Mucosa of stomach (tissue), 1 donor: ENCODE measurements at regions not wholly inside any gene's neighbourhood (a gene's known extent, or its start where the extent isn't known, plus 50 kb on each side); places are given as distances from the start of the nearest gene placed in this dataset.
"Not testable (repeated sequence)": the region's sequence is repeated elsewhere in the genome, so short reads cannot be mapped to it uniquely, and the experiment has no call there.

Source experiments
- H3K27me3 ChIP-seq: one replicate; pipeline ENCODE4 v1.7.0; 2013; ENCODE audit warnings: mild to moderate bottlenecking, low read length; ENCODE audit not compliant: control insufficient read depth, insufficient read depth
- H3K36me3 ChIP-seq: one replicate; pipeline ENCODE4 v1.7.0; 2013; ENCODE audit warnings: low read length; ENCODE audit not compliant: control insufficient read depth, insufficient read depth
- H3K4me1 ChIP-seq: one replicate; pipeline ENCODE4 v1.7.0; 2013; ENCODE audit warnings: mild to moderate bottlenecking, low read length; ENCODE audit not compliant: control insufficient read depth, insufficient read depth
- H3K4me3 ChIP-seq: one replicate; pipeline ENCODE4 v1.7.0; 2013; ENCODE audit warnings: low read length
- H3K9ac ChIP-seq: one replicate; pipeline ENCODE4 v1.7.0; 2013; ENCODE audit warnings: mild to moderate bottlenecking, low read length, moderate library complexity
- H3K9me3 ChIP-seq: one replicate; pipeline ENCODE4 v1.7.0; 2013; ENCODE audit warnings: mild to moderate bottlenecking, low read length, moderate library complexity; ENCODE audit not compliant: control insufficient read depth
- donor health status: Pancreatic carcinoma.

- Histone ChIP-seq H3K4me3 (no peak overlapping the region), H3K9ac (no peak overlapping the region), H3K27me3 (peaks cover 3% of the 10 kb centered on the region), H3K36me3 (no peaks in the 10 kb centered on the region), H3K9me3 (no peaks in the 10 kb centered on the region), H3K4me1 (no peaks in the 10 kb centered on the region)
These were observed 137.2 kb upstream of the POU3F1 start for GRCh38 chr1:38183747-38184146.

DNA sequence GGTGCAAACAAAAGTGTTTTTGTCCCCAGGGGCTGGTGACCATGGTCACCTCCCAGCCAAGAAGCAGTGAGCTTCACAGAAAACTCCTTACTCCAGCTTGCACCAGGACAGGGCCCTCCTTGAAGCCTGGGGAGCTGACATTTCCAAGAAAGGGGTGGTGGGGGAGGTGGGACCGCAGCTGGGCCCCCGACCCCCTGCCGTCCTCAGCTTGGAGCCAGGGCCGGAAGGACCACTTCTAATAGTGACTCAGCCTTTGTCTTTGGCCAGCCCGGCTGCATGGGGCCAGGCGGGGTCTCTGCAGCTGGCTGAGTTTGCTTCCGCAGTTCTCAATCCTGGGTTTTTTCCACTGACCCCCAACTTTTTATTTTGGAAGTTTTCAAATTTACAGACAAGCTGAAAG, 136.5 kb upstream of the POU3F1 start:
- H3K9ac ChIP-seq = no peak overlapping the region

GRCh38 chr1:38180388-38180787, 133.8 kb upstream of the POU3F1 start:
- H3K9me3 ChIP-seq, H3K4me3 ChIP-seq, H3K4me1 ChIP-seq, H3K36me3 ChIP-seq, H3K9ac ChIP-seq, H3K27me3 ChIP-seq: not testable (repeated sequence)

More for the DNA sequence above, 136.5 kb upstream of the POU3F1 start:
- no peaks in the 10 kb centered on the region for H3K36me3 ChIP-seq
- no peaks in the 10 kb centered on the region for H3K9me3 ChIP-seq
- no peaks in the 10 kb centered on the region for H3K4me1 ChIP-seq
- no peak overlapping the region for H3K4me3 ChIP-seq
- peaks cover 3% of the 10 kb centered on the region for H3K27me3 ChIP-seq

DNA sequence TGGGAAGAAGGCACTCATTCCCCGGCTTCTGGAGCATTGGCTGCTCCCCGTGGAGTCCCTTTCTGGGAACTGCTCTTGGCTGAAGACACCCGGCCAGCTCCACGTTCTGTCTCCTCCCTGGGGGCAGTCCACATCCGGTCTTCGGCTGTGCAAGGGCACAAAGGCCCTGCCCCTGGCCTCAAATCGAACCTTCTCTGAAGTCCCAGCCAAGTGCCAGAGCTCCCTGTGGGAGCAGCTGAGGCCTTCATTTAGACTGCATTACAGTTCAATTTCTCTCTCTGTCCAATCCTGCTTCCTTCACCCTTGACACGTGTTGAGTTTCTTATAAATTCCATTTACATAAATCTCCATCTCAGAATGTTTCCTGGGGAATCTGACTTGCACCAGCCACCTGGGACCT, 132.9 kb upstream of the POU3F1 start:
- no peak overlapping the region for H3K4me3 ChIP-seq
- H3K27me3 ChIP-seq = peaks cover 9% of the 10 kb centered on the region
- no peak overlapping the region for H3K9ac ChIP-seq
- no peaks in the 10 kb centered on the region for H3K36me3 ChIP-seq
- no peaks in the 10 kb centered on the region for H3K9me3 ChIP-seq
- H3K4me1 ChIP-seq = no peaks in the 10 kb centered on the region

- Histone ChIP-seq H3K4me1 (no peaks in the 10 kb centered on the region), H3K9me3 (no peaks in the 10 kb centered on the region), H3K27me3 (peaks cover 9% of the 10 kb centered on the region), H3K4me3 (no peak overlapping the region), H3K36me3 (no peaks in the 10 kb centered on the region), H3K9ac (no peak overlapping the region)
These were observed 131.6 kb upstream of the POU3F1 start for GRCh38 chr1:38178216-38178615.

DNA sequence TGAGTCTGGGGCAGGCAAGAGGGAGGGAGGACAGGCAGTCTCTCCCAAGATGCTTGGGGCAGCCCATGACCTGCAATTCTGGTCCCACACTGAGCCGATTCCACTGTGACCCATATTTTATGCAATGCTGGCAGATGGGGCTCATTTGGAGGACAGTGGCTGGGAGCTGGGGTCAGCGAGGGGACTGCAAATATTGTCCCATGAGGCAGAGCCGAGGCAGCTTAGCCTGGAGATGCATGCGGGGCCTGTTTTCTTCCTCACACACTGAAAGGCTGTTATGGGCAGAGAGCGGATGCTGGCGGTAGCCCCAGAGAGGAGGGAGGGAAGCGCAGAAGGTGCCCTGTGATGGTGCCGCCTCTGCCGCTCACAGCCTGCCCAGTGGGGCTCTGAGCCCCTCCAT, 128.5 kb upstream of the POU3F1 start:
- no peaks in the 10 kb centered on the region for H3K36me3 ChIP-seq
- H3K9me3 ChIP-seq = no peaks in the 10 kb centered on the region
- H3K27me3 ChIP-seq = peaks cover 6% of the 10 kb centered on the region
- no peak overlapping the region for H3K4me3 ChIP-seq
- no peak overlapping the region for H3K9ac ChIP-seq
- H3K4me1 ChIP-seq = no peaks in the 10 kb centered on the region

DNA sequence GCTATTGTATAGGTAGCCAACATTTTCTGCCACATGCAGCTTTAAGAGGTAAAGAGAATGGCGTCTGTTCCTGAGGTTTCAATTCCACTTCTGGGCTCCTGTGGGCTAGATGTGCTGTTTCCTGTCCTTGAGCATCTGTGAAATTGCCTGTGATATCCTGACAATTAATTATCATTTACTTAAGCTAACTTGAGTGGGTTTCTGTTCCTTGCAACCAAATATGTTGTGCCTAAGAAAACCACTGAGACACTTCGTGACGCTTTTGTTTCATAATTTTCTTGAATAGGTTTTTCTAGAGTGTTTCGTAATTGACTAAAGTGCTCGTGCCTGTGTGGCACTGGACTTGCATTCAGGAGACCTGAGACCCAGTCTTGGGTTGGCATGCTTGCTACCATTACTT, 127.3 kb upstream of the POU3F1 start:
- Histone ChIP-seq H3K9me3 (no peaks in the 10 kb centered on the region), H3K4me1 (no peaks in the 10 kb centered on the region), H3K36me3 (no peaks in the 10 kb centered on the region), H3K4me3 (no peak overlapping the region), H3K9ac (no peak overlapping the region), H3K27me3 (peaks cover 6% of the 10 kb centered on the region)

GRCh38 chr1:38173157-38173831, 126.7 kb upstream of the POU3F1 start:
- no peak overlapping the region for H3K4me3 ChIP-seq
- no peak overlapping the region for H3K9ac ChIP-seq
- no peaks in the 10 kb centered on the region for H3K36me3 ChIP-seq
- H3K9me3 ChIP-seq = no peaks in the 10 kb centered on the region
- peaks cover 6% of the 10 kb centered on the region for H3K27me3 ChIP-seq
- H3K4me1 ChIP-seq = no peaks in the 10 kb centered on the region

DNA sequence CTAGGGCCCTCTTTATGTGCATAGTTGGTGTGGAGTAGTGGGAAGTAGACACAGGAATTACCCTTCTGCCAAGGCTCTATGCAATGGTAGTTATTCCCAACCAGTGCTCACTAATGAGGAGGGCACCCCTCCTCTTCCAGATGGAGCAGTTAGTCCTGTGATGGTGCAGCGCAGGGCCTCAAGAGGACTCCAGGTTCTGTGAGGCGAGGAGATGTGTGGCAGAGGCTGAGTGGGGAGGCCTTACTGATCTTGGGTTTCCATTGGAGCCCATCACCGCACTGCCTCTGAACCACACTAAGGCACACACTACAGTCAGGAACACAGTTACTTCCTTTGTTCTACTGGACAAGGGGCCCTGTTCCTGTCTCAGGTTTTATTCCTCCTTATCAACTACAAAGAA, 122.5 kb upstream of the POU3F1 start:
- H3K9me3 ChIP-seq = no peaks in the 10 kb centered on the region
- no peak overlapping the region for H3K9ac ChIP-seq
- H3K36me3 ChIP-seq = no peaks in the 10 kb centered on the region
- no peaks in the 10 kb centered on the region for H3K4me1 ChIP-seq
- no peaks in the 10 kb centered on the region for H3K27me3 ChIP-seq
- H3K4me3 ChIP-seq = no peak overlapping the region

GRCh38 chr1:38168365-38168764, 121.8 kb upstream of the POU3F1 start:
- Histone ChIP-seq H3K27me3 (no peaks in the 10 kb centered on the region), H3K4me3 (no peak overlapping the region), H3K9ac (no peak overlapping the region), H3K9me3 (no peaks in the 10 kb centered on the region), H3K36me3 (no peaks in the 10 kb centered on the region), H3K4me1 (no peaks in the 10 kb centered on the region)

DNA sequence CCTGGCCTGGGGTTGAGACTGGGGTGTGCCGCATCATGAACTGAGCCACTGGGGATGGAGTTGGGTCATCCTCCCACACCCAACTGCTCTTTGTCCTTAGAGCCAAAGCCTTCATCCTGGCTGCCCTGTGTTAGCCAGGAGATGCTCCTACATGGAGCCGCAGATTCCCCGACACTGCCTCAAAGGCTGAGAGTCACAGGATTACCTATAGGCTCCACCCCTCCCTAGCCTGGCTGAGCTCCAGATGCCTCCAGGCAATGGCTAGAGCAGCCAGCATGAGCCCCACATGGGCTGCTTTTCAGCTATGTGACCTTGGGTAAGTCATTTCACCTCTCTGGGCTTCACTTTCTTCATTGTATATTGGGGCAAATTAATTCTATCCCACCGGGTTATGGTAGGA, 119.9 kb upstream of the POU3F1 start:
- Histone ChIP-seq H3K4me1 (no peaks in the 10 kb centered on the region), H3K27me3 (no peaks in the 10 kb centered on the region), H3K9ac (no peak overlapping the region), H3K36me3 (no peaks in the 10 kb centered on the region), H3K4me3 (no peak overlapping the region), H3K9me3 (no peaks in the 10 kb centered on the region)

- H3K36me3 ChIP-seq = no peaks in the 10 kb centered on the region
- H3K4me1 ChIP-seq = no peaks in the 10 kb centered on the region
- no peak overlapping the region for H3K4me3 ChIP-seq
- no peak overlapping the region for H3K9ac ChIP-seq
- no peaks in the 10 kb centered on the region for H3K9me3 ChIP-seq
- no peaks in the 10 kb centered on the region for H3K27me3 ChIP-seq
These were observed 107.3 kb upstream of the POU3F1 start for GRCh38 chr1:38153778-38154470.
